Left ventricle myocardium superior (tissue), 1 donor: ENCODE measurements at regions not wholly inside any gene's neighbourhood (a gene's known extent, or its start where the extent isn't known, plus 50 kb on each side); places are given as distances from the start of the nearest gene placed in this dataset.
A peak's percentile ranks its signal among the peaks of the same experiment; 100 is the strongest.

Source experiments
- ATAC-seq: fragments of 200-7000 bp; cut with Tn5 transposase; one replicate; pipeline ENCODE4 v1.9.1; 2020; ENCODE audit warnings: mild to moderate bottlenecking, moderate library complexity
- DNase-seq: peaks from one replicate; pipeline ENCODE4 v3.0.0-alpha.2; 2020
- intact Hi-C: fragments of 100-400 bp; cut with micrococcal nuclease; formaldehyde crosslinking; loops from one replicate; pipeline ENCODE4 v1.11.0; 2022
- donor health status: DM: no; HTN: yes; CAD: no; lungs with severe emphysema.

- DNase-seq (no peak), ATAC-seq (no peak)
- intact Hi-C loops: no loop called here
Observed at GRCh38 chr9:13791816-13792215, 512.3 kb upstream of the MPDZ start.

GRCh38 chr9:13790055-13790454 is 510.6 kb upstream of the MPDZ start:
- DNase-seq: no peak
- intact Hi-C loops: no loop called here
- ATAC-seq: no peak

DNA sequence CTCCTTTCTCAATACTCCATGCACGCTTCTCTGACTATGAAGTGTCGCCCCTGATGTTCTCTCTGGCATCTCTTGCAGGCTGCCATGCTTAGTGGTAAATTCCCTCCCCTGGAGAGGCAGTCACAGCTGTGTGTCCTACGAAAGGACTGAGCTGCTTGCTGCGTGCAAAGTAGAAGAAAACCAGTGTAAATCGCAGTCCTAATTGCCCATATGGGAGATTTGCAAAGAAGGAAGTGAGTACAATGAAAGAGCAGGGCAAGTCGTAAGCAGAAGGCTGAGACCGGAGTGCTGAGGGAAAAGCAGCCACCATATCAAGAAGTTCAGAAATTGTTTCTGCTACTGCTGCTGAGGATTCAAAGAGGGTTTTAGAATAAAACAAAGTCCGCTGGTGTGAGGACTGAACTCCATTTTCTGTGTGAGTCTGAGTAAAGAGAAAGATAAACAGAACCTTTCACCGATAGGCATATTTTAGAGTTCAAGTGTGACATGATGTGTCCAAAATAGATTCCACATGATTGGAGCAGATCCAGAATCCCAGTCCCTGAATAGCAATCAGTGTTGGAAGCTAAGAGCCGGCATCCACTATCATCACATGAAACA is 507.8 kb upstream of the MPDZ start:
- DNase-seq: no peak
- intact Hi-C loops: no loop called here
- ATAC-seq: peak; percentile 94

GRCh38 chr9:13786711-13787110 is 507.2 kb upstream of the MPDZ start:
- ATAC-seq: no peak
- DNase-seq: no peak
- intact Hi-C loops: no loop called here

DNA sequence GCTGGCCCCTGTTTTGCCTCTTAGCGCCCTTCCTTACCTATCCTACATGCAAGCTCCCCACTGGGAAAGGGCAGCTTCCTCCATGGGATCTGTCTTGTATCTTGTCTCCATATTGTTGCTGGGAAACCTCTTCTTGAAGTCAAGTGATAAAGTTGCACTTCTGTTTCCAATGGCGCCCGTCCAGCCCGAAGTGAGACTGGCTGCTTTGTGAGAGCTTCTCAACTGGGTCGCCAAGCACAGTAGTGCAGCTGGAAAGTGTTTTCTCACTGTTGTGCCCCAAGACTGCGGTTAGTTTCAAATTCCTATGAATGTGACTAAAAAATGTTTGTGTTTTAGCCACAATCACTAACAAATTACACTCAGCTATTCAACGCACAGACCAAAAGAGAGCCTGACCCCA is 506.6 kb upstream of the MPDZ start:
- intact Hi-C loops: no loop called here
- DNase-seq: peak; percentile 71
- peak; percentile 57 for ATAC-seq

DNA sequence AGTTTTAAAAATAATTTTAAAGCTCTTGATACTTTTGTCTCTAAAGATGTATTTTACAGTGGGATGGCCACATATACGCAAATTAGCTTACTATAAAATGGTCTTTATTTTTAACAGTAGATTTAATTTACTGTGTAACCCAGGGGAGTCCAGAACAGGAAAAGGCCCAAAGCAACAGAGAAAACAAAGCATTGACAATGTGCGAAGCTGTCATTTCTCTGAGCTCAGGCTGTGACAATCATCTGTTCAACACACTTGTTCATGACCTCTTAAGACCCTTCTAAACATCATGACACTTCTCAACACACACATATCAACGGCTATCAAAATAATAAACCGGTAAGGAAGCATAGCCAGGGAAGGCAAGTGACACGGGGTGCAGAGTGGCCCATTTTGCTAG is 499.6 kb upstream of the MPDZ start:
- ATAC-seq: no peak
- intact Hi-C loops: no loop called here

DNA sequence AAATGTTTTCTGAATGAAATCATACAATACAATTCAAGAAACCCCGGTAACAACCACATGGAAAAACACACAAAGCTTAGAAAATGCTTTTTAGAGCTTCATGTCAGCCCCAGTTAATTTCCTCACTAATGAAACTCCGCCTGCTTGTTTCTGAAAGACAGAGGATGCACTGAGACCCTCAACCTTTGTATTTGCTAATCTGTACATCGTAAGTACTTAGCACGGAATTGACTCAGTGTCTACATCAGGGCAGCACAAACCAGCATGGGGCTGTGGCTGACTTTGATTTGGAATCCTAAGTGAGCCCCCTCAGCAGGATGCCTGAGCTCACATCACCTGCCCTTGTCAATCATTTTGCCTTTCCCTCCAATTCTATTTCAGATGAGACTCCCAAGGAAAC is 499.1 kb upstream of the MPDZ start:
- intact Hi-C loops: no loop called here
- ATAC-seq (no peak), DNase-seq (no peak)

More for the DNA sequence above, 499.6 kb upstream of the MPDZ start:
- DNase-seq: no peak

DNA sequence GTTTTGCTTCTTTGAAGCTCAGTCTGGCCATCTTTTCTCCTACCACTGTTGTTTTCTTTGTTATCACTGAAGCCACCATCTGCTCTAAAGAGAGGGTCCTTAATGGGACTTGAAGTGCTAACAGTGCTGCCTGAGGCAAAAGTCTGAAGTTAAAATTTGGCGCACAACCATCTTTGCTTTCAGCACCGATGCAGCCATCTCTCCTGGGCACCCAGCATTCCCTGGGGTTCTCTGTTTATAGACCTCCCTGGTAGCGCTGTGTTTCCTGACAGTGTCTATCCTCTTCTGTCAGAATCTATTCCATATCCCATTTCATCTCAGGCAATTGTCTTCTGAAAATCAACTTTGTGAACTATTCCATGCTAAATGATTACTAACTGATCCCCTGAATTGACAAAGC is 491.5 kb upstream of the MPDZ start:
- intact Hi-C loops: no loop called here
- DNase-seq (no peak), ATAC-seq (no peak)

DNA sequence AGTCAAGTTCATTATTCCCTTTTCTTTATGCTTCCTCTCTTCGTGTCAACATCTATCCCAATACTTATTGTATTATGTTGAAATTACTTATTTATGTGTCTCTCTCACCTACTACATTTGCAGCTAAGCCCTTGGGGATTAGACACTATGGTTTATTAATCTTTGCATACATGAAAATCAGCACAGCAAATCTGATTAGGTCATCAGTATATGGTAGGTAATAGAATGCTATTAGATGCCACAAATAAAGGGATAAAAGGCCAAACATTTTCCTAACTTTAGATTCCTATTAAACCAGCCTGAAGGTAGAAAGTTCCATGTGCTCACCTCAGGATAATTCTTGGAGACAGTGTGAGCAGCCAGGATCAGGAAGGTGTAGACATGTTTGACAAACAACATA is 490.1 kb upstream of the MPDZ start:
- intact Hi-C loops: no loop called here
- ATAC-seq: no peak

DNA sequence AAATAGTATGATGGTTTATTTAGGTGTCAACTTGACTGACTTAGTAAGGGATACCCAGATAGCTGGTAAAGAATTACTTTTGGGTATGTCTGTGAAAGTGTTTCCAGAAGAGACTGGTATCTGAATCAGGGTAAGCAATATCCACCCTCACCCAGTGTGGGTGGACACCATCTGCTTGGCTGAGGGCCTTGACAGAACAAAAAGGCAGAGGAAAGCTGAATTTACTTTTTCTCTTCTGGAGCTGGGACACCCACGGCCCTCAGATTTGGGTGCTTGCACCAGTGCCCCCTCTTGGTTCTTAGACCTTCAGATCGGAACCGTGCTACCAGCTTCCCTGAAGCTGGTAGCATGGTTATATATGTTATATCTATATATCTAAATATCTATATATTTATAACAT is 489.5 kb upstream of the MPDZ start:
- intact Hi-C loops: no loop called here
- DNase-seq (no peak), ATAC-seq (no peak)

More for the DNA sequence above, 490.1 kb upstream of the MPDZ start:
- DNase-seq: no peak

DNA sequence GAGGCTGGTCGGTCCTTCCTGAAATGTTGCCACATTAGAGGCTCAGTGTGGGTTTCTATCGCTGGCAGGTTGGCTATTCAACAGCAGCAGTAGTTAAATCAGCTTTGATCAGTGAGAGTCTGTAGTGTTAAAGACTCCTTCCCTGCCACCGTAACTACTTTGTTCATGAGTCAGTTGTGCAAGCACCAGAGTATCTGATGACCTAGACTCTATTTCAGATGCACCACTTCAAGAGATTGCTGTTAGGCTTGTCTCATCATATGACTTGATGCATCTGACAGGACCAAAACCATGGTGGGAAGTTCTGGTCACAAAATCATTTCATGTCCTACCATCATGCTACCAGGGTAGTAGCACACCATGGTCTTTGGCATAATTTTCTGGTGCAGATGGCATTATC is 482.7 kb upstream of the MPDZ start:
- DNase-seq (no peak), ATAC-seq (no peak)
- intact Hi-C loops: no loop called here

DNA sequence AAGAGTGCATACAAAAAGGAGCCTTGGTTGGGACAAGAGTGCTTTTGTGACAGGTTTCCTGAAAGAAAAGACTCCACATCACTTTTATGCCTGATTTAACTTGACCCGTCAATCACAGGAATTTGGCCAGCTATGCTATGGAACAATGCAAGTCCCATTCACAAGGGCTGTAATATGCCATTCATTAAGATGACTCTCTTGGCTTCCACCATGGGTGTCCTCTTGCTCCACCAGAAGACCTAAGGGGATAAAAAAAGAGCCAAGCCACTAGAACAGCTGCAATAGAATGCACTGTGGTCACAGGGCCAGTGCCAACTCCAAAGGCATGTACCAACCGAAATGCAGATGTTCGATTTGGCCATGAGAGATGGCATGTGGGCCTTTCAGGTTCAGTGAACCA is 480.1 kb upstream of the MPDZ start:
- intact Hi-C loops: no loop called here
- ATAC-seq: no peak
- no peak for DNase-seq

DNA sequence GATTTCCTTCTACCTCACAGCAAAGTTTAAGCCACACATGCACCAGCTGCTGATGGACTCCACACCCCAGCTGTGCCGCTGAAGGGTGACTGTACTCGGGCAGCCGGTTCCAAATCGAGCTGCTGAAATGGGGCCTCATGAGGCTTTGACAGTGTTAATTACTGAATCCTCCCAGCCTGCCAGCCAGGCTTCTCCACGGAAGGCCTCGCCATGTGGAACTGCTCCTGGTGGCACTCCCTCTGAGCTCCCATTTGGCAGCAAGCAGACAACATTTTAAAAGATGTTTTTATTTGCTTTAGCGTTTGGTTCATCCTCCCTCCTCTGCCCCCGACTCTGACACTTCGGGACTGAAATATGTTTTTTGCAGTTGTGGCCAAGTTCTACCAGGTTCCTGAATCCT is 479.4 kb upstream of the MPDZ start:
- peak; percentile 70 for DNase-seq
- intact Hi-C loops: no loop called here
- peak; percentile 90 for ATAC-seq

DNA sequence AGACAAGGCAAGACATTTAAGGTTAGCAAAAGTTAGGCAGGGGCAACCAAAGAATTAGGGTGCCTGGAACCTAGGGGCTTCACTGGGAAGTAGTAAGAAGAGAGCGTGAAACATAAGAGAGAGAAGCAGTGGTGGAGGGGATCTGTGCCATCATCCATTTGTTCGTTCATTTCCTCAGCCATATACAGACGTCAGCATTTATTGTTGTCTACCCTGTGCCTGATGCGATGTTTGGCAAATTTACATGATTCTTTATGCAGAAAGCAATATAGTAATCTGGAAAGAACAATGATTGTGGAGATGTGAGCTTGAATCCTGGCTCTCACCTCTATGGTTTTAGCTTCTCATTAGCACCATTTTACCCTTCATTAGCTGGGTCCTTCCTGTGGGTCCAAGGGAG is 477.5 kb upstream of the MPDZ start:
- intact Hi-C loops: no loop called here
- DNase-seq (no peak), ATAC-seq (no peak)

DNA sequence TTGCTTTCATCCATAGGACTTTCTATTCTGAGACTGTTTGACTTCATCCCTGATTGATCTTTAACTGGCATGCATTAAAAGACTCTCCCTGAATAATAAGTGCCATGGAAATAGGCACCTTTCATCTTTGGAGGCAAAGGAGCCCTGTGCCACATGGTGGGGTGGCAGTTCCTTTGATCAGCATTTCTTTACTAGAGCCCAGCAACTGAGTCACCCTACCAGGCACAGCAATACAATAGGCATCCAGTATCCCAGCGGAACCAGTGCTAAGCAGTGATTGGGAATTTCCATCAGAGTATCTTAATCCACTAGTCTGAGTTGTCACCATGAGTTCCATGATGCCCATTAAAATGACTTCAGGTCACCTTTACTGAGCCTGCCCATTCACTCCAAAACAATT is 476.1 kb upstream of the MPDZ start:
- ATAC-seq (no peak), DNase-seq (no peak)
- intact Hi-C loops: no loop called here

- DNase-seq: no peak
- intact Hi-C loops: no loop called here
- no peak for ATAC-seq
Observed at GRCh38 chr9:13750639-13751038, 471.1 kb upstream of the MPDZ start.

- intact Hi-C loops: no loop called here
- ATAC-seq: no peak
- no peak for DNase-seq
Observed at GRCh38 chr9:13750061-13750460, 470.6 kb upstream of the MPDZ start.

DNA sequence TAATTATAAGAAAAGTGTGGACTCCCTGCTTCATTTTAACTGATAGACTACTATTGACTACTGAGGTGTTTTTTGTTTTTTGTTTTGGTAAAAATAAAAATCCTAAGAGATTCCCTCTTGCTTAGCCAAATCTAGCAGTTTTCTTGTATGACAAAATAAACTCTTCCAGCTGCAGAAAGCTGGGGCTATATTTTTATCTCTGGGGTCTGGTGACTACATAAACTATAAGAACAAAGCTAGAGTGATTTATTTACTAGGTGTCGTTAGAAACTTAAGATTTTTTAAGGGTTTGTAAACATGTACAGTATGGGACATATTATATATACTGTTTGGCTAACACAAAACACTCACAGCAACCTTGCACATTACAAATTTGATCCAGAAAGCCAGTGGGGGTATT is 467.4 kb upstream of the MPDZ start:
- intact Hi-C loops: no loop called here
- DNase-seq (no peak), ATAC-seq (no peak)

DNA sequence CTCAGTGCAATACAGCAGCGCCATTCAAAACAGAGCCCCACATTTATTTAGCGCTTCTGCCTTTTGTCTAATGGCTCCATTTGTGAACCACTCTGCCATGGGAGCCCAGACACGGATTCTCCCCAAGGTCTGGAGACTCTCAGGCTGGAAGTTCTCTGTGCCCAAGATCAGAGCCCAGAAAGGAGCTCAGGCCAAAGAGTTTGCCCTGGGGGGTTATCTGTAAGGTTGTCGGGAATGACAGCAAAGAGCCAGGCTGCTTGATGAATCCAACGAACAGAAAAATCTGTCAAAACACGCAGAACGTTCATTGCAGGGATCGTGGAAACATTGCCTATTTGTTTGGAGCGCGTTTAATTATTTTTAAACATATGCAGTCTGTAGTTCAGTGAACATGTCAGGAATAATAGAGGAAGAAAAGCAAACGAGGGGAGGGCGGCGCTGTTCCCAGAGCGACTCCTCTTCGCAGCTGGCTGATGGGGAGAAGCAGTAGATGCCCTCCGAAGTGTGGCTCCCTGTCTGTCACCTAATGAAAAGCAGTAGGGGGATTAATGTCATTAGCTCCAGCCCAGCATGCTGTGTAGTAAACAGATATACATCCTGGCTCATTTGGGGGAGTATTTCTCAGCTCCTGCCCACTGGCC is 464.9 kb upstream of the MPDZ start:
- ATAC-seq (no peak), DNase-seq (no peak)
- intact Hi-C loops: no loop called here

- no peak for DNase-seq
- intact Hi-C loops: no loop called here
Observed at GRCh38 chr9:13737885-13738284, 458.4 kb upstream of the MPDZ start.

GRCh38 chr9:13735181-13735580 is 455.7 kb upstream of the MPDZ start:
- intact Hi-C loops: no loop called here
- DNase-seq (no peak), ATAC-seq (no peak)

More at GRCh38 chr9:13737885-13738284, 458.4 kb upstream of the MPDZ start:
- no peak for ATAC-seq

- intact Hi-C loops: no loop called here
- ATAC-seq: no peak
Observed at GRCh38 chr9:13734601-13735000, 455.1 kb upstream of the MPDZ start.

More at GRCh38 chr9:13734601-13735000, 455.1 kb upstream of the MPDZ start:
- DNase-seq: no peak
